GM12801 (cell line): ENCODE measurements at regions not wholly inside any gene's neighbourhood (a gene's known extent, or its start where the extent isn't known, plus 50 kb on each side); places are given as distances from the start of the nearest gene placed in this dataset.

Experiments
- CTCF ChIP-seq: IDR thresholded peaks from one replicate; pipeline ENCODE4 v1.5.1; 2011; ENCODE audit warnings: control low read depth; ENCODE audit not compliant: insufficient read length; ENCODE audit errors: extremely low read depth

GRCh38 chr9:75797085-75797580 lies 93.3 kb upstream of the PCSK5 start:
- TF ChIP-seq CTCF: no peak

GRCh38 chr9:75798505-75798904 lies 92.0 kb upstream of the PCSK5 start:
- TF ChIP-seq CTCF: no peak

- TF ChIP-seq CTCF: no peak
Observed at GRCh38 chr9:75803130-75803529, 87.3 kb upstream of the PCSK5 start.

- TF ChIP-seq CTCF: no peak
Observed at GRCh38 chr9:75810063-75810462, 80.4 kb upstream of the PCSK5 start.

GRCh38 chr9:75811692-75812091 lies 78.8 kb upstream of the PCSK5 start:
- no peak for TF ChIP-seq CTCF

GRCh38 chr9:75812141-75812540 lies 78.3 kb upstream of the PCSK5 start:
- TF ChIP-seq CTCF: no peak

- TF ChIP-seq CTCF: no peak
Observed at GRCh38 chr9:75814667-75815066, 75.8 kb upstream of the PCSK5 start.

- no peak for TF ChIP-seq CTCF
Observed at GRCh38 chr9:75823151-75823550, 67.3 kb upstream of the PCSK5 start.
